Lower leg skin (tissue), 4 donors: ENCODE measurements at regions not wholly inside any gene's neighbourhood (a gene's known extent, or its start where the extent isn't known, plus 50 kb on each side); places are given as distances from the start of the nearest gene placed in this dataset.

Experiments used
- DNase-seq, 2 donors: peaks; one replicate each; pipeline ENCODE4 v3.0.0-alpha.2; 2019; ENCODE audit warnings: low spot score in 2 of 2
- H3K4me3 ChIP-seq: fragments of 200-600 bp; sonication (generic); 2 replicates; pipeline ENCODE4 v1.5.1; 2017; ENCODE audit warnings: mild to moderate bottlenecking, low read depth; ENCODE audit not compliant: poor library complexity, severe bottlenecking
- CTCF ChIP-seq, 3 donors: fragments of 450-650 bp; IDR thresholded peaks; one replicate each; pipeline ENCODE4 v1.5.1; 2016; ENCODE audit warnings: antibody characterized with exemption in 3 of 3, mild to moderate bottlenecking in 3 of 3, moderate library complexity in 2 of 3
- POLR2A ChIP-seq, 2 donors: fragments of 450-650 bp; IDR thresholded peaks; one replicate each; pipeline ENCODE4 v1.6.1; 2016 to 2017; ENCODE audit warnings: antibody characterized with exemption in 2 of 2, mild to moderate bottlenecking in 1 of 2, moderate library complexity in 1 of 2
- WGBS, 2 donors: methylation state at CpG; one replicate each; pipeline ENCODE4 v1.1.5; 2018; 5-methylcytosine and 5-hydroxymethylcytosine counted together
- intact Hi-C: fragments of 100-400 bp; cut with DNase I; formaldehyde crosslinking; loops from one replicate; pipeline ENCODE4 v1.15.0; 2023; ENCODE audit warnings: low total_unique reads

GRCh38 chr14:37695866-37696265, 100.4 kb downstream of the TTC6 start:
- TF ChIP-seq POLR2A (IDR thresholded peaks at IDR 0.05) (no peak), CTCF (IDR thresholded peaks at IDR 0.05) (no peak)
- no peak for DNase-seq
- WGBS, 2 donors, result 83% methylated on average over 1 of the region's 1 CpG
- intact Hi-C loops, result no loop called here
- no peak overlapping the region for H3K4me3 ChIP-seq

GRCh38 chr14:37697489-37698121, 102.2 kb downstream of the TTC6 start:
- TF ChIP-seq POLR2A (IDR thresholded peaks at IDR 0.05) (no peak), CTCF (IDR thresholded peaks at IDR 0.05) (no peak)
- DNase-seq, result no peak
- intact Hi-C loops, result no loop called here
- no peak overlapping the region for H3K4me3 ChIP-seq

- intact Hi-C loops, result no loop called here
- DNase-seq, result no peak
- TF ChIP-seq POLR2A (IDR thresholded peaks at IDR 0.05) (no peak), CTCF (IDR thresholded peaks at IDR 0.05) (peak in 1 of 3 donors; percentile 16)
- WGBS, 2 donors, result 89% methylated on average over 4 of the region's 4 CpGs
- no peak overlapping the region for H3K4me3 ChIP-seq
Observed at GRCh38 chr14:37698840-37699777, 103.7 kb downstream of the TTC6 start.

- H3K4me3 ChIP-seq, result no peak overlapping the region
- TF ChIP-seq POLR2A (IDR thresholded peaks at IDR 0.05) (no peak), CTCF (IDR thresholded peaks at IDR 0.05) (no peak)
- DNase-seq, result no peak
- intact Hi-C loops, result no loop called here
- 72 to 79% methylated on average over 2 of the region's 2 CpGs for WGBS, 2 donors
Observed at GRCh38 chr14:37707716-37708115, 112.3 kb downstream of the TTC6 start.

GRCh38 chr14:37708481-37708880, 113.1 kb downstream of the TTC6 start:
- DNase-seq, result no peak
- 57 to 65% methylated on average over 2 of the region's 2 CpGs for WGBS, 2 donors
- no peak overlapping the region for H3K4me3 ChIP-seq
- intact Hi-C loops, result no loop called here
- TF ChIP-seq CTCF (IDR thresholded peaks at IDR 0.05), result no peak
- no peak for TF ChIP-seq POLR2A (IDR thresholded peaks at IDR 0.05)
